GM12874 (cell line): ENCODE measurements at regions not wholly inside any gene's neighbourhood (a gene's known extent, or its start where the extent isn't known, plus 50 kb on each side); places are given as distances from the start of the nearest gene placed in this dataset.

Experiments
- TF ChIP-seq, protein P1 (sequence below): IDR thresholded peaks from 2 replicates; pipeline ENCODE4 v1.5.1; 2011; ENCODE audit warnings: low read depth, mild to moderate bottlenecking, control low read depth, low read length, moderate library complexity; ENCODE audit not compliant: insufficient read depth

DNA sequence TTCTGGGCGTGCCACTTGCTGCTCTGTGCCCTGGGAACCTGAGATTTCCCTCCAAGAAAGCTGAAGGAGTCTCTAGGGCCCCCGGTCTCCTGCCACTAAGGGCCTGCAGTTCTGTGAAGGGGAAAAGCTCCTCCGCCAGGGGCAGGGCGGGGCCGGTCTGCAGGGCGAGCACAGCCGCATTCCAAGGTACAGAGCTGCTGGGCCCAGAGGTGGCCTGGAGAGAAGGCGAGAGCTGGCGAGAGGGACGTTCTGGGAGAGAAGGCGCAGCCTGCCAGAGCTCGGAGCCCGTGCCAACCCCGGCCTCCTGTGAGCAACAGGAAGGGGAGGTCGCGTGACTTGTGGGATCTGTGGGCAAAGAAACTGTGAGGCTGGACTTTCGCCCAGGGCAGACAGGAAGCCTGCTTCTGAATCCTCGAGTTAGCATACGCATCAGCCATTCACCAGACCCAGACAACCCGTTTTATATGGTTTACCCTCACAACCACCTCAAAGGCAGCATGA is 500.4 kb downstream of the SHQ1 start:
- TF ChIP-seq, protein P1, sequence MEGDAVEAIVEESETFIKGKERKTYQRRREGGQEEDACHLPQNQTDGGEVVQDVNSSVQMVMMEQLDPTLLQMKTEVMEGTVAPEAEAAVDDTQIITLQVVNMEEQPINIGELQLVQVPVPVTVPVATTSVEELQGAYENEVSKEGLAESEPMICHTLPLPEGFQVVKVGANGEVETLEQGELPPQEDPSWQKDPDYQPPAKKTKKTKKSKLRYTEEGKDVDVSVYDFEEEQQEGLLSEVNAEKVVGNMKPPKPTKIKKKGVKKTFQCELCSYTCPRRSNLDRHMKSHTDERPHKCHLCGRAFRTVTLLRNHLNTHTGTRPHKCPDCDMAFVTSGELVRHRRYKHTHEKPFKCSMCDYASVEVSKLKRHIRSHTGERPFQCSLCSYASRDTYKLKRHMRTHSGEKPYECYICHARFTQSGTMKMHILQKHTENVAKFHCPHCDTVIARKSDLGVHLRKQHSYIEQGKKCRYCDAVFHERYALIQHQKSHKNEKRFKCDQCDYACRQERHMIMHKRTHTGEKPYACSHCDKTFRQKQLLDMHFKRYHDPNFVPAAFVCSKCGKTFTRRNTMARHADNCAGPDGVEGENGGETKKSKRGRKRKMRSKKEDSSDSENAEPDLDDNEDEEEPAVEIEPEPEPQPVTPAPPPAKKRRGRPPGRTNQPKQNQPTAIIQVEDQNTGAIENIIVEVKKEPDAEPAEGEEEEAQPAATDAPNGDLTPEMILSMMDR, result peak; percentile 26; the same call in 1 of the 2 replicates

DNA sequence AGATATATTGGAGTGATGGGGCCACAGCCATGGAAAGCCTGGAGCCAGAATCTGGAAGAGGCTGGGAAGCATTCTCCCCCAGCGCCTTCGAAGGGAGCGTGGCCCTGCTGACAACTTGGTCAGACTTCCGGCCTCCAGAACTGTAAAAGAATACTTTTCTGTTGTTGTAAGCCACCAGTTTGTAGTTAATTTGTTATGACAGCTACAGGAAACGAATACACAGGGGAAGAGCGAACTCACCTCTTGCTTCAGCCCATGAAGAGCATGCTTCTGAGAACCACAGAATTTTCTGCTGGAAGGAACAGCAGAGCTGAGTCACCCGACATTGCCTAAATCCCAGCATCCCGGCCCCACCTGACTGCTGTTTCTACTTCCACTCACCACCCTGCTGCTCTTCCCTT is 501.7 kb downstream of the SHQ1 start:
- TF ChIP-seq, protein P1, result no peak

DNA sequence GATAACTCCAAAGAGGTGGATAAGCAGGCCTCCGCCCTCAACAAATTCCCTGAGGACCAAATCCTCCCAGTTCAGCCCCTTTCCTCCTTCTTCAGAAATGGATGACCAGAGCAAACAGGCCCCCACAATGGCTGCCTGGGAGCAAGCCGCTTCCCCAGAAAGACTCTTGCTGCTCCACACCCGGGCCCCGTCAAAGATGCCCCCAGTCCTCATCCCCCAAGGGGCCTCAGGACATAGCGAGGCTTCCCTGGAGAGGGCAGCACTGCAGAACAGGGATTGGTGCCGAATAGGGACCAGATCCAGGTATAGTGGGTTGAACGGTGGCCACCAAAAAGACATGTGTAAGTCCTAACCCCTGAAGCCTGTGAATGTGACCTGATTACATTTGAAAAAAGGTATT is 502.3 kb downstream of the SHQ1 start:
- TF ChIP-seq, protein P1, result no peak

DNA sequence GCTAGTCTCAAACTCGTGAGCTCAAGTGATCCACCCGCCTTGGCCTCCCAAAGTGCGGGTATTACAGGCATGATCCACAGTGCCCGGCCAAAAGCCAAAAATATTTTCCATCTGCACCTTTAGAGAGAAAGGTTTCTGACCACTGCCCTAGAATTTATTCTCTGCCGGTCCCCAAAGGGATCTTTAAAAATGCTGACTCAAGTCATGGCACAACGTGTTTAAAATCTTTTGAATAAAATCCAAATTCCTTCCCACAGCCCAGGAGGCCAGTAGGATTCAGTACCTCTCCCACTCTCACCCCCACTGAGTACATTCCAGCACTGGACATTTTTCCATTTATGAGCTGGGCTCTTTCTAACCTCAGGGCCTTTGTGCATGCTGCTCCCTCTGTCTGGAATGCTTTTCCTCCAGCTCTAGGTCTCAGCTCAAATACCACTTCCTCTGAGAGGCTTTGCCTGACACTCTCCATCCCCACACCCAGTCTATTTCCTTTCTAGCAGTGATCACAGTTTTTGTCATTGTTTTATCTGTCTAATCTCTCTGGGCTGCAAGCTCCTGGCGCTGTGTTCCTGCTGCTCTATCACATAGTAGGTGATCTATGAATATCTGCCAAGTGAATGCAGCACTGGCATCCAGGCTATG is 502.9 kb downstream of the SHQ1 start:
- TF ChIP-seq, protein P1, result no peak

DNA sequence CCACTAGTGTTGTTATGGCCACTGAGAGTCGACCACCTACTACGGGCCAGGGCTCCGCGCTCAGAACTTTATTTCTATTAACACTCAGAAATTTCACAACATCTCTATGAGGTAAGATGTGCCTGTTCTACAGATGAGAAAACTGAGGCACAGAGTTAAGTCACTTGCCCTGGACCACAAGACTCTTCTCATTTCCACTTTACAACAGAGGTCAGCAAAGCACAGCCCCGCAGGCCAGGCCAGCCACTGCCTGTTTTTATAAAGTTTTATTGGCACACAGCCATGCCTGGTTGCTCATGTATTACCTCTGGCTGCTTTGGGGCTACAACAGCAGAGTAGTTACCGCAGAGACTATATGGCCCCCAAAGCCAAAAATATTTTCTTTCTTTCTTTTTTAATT is 503.6 kb downstream of the SHQ1 start:
- TF ChIP-seq, protein P1, result no peak

DNA sequence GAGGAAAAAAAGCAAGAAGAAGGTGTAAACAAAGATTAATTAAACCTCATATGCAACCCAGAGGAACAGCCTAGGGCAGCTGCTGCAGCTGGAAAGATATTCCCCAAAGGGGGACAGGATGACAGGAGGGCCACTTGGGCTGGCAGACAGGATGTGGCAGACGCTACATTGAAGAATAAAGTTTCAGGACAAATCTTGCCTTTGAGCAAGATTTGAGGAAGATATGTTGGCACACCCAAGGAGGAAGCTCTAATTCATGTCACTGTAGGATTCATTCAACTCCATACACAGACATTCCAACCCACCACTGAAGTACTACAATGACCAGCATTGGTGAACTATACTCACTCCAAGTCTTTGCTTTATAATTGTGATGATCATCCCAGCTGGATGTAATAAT is 504.0 kb downstream of the SHQ1 start:
- TF ChIP-seq, protein P1, result no peak

DNA sequence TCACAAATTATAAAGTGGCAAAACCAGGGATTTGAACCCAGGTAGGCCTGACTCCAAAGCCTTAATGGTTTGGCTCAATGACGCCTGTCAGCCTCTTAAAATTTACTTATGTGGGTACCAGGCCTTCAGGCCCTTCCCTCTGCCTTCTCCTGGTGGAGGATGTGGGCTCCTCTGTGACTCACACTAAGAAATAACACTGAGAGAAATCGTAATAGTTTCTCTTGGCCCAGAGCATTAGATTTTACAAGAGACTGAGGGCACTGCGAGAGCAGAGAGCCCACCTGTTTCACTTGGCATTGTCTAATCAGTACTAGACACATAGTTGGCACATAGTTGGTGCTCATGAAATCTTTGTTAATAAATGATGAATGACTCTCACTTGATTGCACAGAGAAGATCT is 505.2 kb downstream of the SHQ1 start:
- TF ChIP-seq, protein P1, result no peak
